GM12865 (cell line): ENCODE measurements at regions not wholly inside any gene's neighbourhood (a gene's known extent, or its start where the extent isn't known, plus 50 kb on each side); places are given as distances from the start of the nearest gene placed in this dataset.

ENCODE experiments used
- DNase-seq: peaks from one replicate; pipeline ENCODE4 v3.0.0; 2010; ENCODE audit warnings: low read depth
- H3K4me3 ChIP-seq: 2 replicates; pipeline ENCODE4 v1.5.1; 2011; ENCODE audit warnings: mild to moderate bottlenecking, low read depth, low read length, control low read depth
- TF ChIP-seq, protein P1 (sequence below): IDR thresholded peaks from 2 replicates; pipeline ENCODE4 v1.5.1; 2011; ENCODE audit warnings: low read length, control low read depth, low read depth, inconsistent platforms; ENCODE audit not compliant: insufficient read depth; ENCODE audit errors: missing control alignments

DNA sequence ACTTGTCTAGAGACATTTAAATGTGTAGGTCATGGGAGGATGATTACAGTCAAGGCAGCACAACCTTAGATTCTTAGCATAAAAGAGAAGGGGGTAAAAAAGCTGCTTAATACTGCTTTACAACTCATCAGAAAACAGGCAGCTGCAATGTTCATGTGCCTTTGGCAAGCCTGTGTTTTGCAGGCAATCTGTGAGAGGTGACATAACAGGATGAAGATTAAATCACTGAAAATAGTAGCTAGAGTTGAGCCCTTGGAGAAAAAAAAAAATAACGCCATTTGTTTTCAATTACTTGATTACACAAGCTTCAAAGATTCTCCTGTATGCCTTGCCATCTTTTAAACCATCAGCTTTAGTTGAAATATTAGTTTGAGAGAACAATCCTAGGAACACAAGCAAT, 847.6 kb upstream of the LCORL start:
- no peak overlapping the region for H3K4me3 ChIP-seq
- no peak for DNase-seq
- TF ChIP-seq, protein P1, sequence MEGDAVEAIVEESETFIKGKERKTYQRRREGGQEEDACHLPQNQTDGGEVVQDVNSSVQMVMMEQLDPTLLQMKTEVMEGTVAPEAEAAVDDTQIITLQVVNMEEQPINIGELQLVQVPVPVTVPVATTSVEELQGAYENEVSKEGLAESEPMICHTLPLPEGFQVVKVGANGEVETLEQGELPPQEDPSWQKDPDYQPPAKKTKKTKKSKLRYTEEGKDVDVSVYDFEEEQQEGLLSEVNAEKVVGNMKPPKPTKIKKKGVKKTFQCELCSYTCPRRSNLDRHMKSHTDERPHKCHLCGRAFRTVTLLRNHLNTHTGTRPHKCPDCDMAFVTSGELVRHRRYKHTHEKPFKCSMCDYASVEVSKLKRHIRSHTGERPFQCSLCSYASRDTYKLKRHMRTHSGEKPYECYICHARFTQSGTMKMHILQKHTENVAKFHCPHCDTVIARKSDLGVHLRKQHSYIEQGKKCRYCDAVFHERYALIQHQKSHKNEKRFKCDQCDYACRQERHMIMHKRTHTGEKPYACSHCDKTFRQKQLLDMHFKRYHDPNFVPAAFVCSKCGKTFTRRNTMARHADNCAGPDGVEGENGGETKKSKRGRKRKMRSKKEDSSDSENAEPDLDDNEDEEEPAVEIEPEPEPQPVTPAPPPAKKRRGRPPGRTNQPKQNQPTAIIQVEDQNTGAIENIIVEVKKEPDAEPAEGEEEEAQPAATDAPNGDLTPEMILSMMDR = no peak

DNA sequence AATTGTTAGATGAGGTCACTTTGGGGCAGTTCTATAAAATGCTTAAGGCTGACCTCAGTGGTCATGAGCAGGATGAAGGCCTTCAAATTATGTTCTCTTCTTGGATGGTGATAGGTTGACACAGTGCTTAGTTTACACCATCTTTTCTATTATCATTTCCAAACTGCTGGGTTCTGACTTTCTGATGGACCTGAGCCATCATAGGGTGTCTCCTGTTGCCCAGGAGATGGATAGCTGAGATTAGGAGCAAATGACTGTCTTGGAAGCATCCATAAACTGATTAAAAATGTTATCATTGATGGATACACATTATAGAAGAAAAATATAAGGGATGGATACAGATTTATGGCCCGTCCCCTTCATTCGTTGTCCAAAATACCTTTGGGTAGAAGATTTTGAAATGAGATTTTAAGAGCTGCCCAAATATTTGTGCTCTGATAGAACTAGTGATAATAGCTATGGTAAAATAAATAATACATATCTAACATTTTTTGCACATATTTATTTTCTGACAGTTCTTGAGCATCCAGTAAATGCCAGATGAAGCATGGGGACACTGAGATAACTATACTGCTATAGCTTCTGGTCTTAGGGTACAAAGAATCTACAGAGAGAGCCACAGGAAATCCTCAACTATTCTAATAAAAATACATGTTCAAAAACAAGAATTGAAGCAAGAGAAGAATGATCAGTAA, 839.4 kb upstream of the LCORL start:
- TF ChIP-seq, protein P1 = no peak
- no peak for DNase-seq

DNA sequence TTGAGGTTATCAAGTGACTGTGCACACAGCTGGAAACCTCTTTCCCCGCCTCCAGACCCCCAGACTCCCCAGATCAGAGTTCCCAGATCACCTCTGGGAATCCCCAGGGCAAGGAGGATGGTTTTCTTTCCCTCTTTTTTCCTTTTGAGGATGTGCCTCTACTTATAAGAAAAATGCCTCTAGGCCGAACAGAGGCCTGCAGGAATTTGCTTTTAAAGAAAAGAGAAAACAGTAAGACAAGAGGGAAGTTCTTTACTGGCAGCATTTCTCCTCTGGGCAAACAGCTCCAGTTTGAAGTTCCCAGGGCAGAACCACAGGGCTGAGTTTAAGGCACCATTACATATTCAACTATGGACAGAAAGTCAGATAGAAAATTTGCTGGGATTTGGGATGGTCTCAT, 837.9 kb upstream of the LCORL start:
- no peak overlapping the region for H3K4me3 ChIP-seq
- no peak for DNase-seq
- TF ChIP-seq, protein P1 = no peak

More for the DNA sequence above, 839.4 kb upstream of the LCORL start:
- no peak overlapping the region for H3K4me3 ChIP-seq

DNA sequence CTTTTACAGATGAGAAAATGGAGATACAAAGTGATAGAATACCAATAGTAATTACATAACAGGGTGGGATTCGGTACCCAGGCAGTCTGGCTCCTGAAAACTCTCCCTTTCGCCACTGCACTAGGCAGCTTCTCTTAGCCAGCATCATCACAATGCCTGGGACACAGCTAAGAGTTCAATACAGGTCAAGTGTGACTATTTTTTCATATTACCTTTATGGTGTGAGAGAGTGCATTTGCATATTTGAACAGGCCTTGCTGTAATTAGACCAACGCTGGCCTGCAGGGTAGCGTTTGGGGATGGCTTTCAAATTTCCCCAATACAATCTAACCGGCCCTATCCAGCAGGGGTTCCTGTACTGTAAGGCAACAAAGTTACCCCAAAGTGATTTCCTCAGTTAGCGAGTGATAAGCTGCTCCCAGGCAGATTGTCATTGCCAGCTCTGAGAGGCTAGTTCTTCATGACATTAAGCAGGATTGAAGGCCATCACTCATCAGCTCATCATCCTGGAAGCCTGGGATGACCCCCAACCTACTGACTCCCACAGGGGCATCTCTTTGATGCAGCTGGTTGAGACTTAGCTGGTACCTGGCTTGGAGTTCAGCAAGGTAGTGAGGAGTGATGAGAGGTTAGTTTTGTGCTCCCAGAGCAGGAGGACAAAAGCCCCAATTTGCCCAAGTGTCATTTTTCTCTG, 836.8 kb upstream of the LCORL start:
- no peak for DNase-seq
- TF ChIP-seq, protein P1 = no peak

DNA sequence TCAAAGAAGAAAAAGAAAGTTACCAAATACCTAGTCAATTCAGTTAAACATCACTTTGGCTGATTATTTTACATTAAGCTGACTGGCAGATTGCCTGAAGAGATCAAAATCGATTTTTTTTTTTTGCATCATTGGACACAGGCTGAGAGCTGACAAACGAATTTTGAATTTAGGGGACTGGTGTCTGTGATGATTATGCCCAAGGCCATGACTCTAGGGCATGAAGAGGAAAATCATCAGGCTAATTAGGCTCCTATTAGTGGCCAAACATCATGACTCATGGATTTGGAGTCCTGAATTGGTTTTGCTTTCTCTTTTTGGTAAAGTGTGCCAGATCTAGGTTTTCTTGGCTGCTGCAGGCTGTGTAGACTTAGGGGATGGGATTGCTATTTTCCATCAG, 829.3 kb upstream of the LCORL start:
- H3K4me3 ChIP-seq = no peak overlapping the region
- DNase-seq = no peak
- TF ChIP-seq, protein P1 = no peak

More for the DNA sequence above, 836.8 kb upstream of the LCORL start:
- no peak overlapping the region for H3K4me3 ChIP-seq

DNA sequence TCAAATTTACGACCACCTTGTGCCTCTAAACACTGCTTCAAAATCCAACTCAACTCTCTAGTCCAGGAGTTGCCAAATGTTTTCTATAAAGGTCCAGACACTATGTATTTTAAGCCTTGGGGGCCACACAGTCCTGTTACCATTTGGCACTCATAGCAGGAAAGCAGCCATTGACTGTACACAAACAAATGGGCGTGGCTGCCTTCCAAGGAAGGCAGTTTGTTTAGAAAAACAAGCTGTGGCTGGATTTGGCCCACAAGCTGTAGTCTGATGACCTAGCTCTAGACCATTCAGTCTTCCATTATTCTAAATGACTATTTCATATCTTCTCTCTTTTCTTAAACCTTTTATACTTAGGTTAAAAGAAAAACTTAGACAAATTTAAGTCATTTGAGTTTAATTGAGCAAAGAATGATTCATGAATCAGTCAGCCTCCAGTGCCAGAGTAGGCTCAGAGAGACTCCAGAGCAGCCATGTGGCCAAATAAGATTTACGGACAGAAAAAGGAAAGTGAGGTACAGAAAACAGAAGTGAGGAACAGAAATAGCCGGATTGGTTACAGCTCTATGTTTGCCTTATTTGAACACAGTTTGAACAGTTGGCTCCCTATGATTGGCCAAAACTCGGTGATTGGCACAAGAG, 825.8 kb upstream of the LCORL start:
- no peak overlapping the region for H3K4me3 ChIP-seq
- TF ChIP-seq, protein P1 = no peak
- DNase-seq = no peak
